Lung (tissue), 11 donors: ENCODE measurements at regions not wholly inside any gene's neighbourhood (a gene's known extent, or its start where the extent isn't known, plus 50 kb on each side); places are given as distances from the start of the nearest gene placed in this dataset.

ENCODE experiments used
- ATAC-seq: fragments of 200-7000 bp; cut with Tn5 transposase; one replicate; pipeline ENCODE4 v1.9.1; 2020; ENCODE audit warnings: moderate number of reproducible peaks; ENCODE audit not compliant: insufficient read depth, low FRiP score
- DNase-seq, 3 donors: peaks; one replicate each; pipeline ENCODE4 v3.0.0-alpha.2; 2013 to 2017
- H3K27ac ChIP-seq, 2 donors: one replicate each; pipeline ENCODE4 v1.5.1; 2013; ENCODE audit warnings: mild to moderate bottlenecking in 2 of 2, moderate library complexity in 2 of 2, control low read depth in 1 of 2, inconsistent platforms in 1 of 2, low read depth in 1 of 2, low read length in 1 of 2
- H3K27me3 ChIP-seq, 3 donors: one replicate each; pipeline ENCODE4 v1.5.1; 2013; ENCODE audit warnings: low read length in 2 of 3; ENCODE audit not compliant: control insufficient read depth in 3 of 3, insufficient read depth in 3 of 3
- H3K36me3 ChIP-seq, 4 donors: one replicate each; pipeline ENCODE4 v1.5.1; 2013; ENCODE audit warnings: low read length in 4 of 4, mild to moderate bottlenecking in 1 of 4, moderate library complexity in 1 of 4; ENCODE audit not compliant: control insufficient read depth in 4 of 4, insufficient read depth in 4 of 4
- H3K4me1 ChIP-seq, 5 donors: one replicate each; pipeline ENCODE4 v1.5.1; 2013; ENCODE audit warnings: low read length in 5 of 5, mild to moderate bottlenecking in 2 of 5, moderate library complexity in 1 of 5; ENCODE audit not compliant: control insufficient read depth in 5 of 5, insufficient read depth in 5 of 5
- H3K4me3 ChIP-seq: one replicate; pipeline ENCODE4 v1.5.1; 2013; ENCODE audit warnings: mild to moderate bottlenecking, control low read depth, moderate library complexity
- H3K9ac ChIP-seq, 2 donors: one replicate each; pipeline ENCODE4 v1.5.1; 2013; ENCODE audit warnings: low read length in 2 of 2, control low read depth in 1 of 2; ENCODE audit not compliant: insufficient read depth in 1 of 2
- H3K9me3 ChIP-seq, 4 donors: one replicate each; pipeline ENCODE4 v1.5.1; 2013; ENCODE audit warnings: low read length in 3 of 4, mild to moderate bottlenecking in 1 of 4, moderate library complexity in 1 of 4; ENCODE audit not compliant: control insufficient read depth in 4 of 4, insufficient read depth in 3 of 4
- CTCF ChIP-seq: IDR thresholded peaks from 2 replicates; pipeline ENCODE4 v1.5.1; 2012; ENCODE audit warnings: mild to moderate bottlenecking; ENCODE audit errors: control extremely low read depth, extremely low read depth
- WGBS, 2 donors: extraction: QIAGEN DNeasy Blood & Tissue Kit; methylation state at CpG; one replicate each; pipeline ENCODE4 v1.1.7; 2013; 5-methylcytosine and 5-hydroxymethylcytosine counted together
- donor health status: control.
- donor health status: control.
- donor health status: Bipolar disorder and iron deficiency.
- donor health status: healthy.
- donor health status: DM: yes; HTN: yes; CAD: no.

GRCh38 chr14:40574780-40575179, 1031.9 kb upstream of the LRFN5 start:
- no peaks in the 10 kb centered on the region for H3K27me3 ChIP-seq
- WGBS, 2 donors, result 31 to 46% methylated on average over 3 of the region's 3 CpGs
- no peak overlapping the region for H3K4me3 ChIP-seq
- H3K9me3 ChIP-seq, result no peaks in the 10 kb centered on the region
- H3K36me3 ChIP-seq, result no peaks in the 10 kb centered on the region
- H3K9ac ChIP-seq, result no peak overlapping the region
- no peak for TF ChIP-seq CTCF
- ATAC-seq (no peak), DNase-seq (no peak)
- no peaks in the 10 kb centered on the region for H3K4me1 ChIP-seq
- H3K27ac ChIP-seq, result no peak overlapping the region

DNA sequence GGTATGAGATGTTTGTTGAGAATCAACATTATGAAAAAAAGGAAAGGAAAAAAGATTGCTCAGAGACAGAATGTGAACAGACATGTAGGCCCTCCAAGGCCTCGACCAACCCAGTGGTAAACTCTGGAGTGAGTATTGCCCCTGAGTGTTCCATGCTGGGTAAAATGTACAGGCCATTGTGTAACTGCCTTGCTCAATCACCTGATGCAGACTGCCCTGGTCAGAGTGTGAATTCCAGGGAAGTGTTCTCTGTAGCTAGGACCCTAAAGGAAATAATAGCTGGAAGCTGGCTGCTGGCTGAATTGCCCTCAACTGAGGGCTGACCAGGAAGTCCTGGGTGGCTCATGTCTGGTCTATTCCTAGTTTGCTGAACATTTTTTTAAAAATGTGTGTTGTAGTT, 1081.4 kb upstream of the LRFN5 start:
- ATAC-seq, result no peak
- WGBS, 2 donors, result 62 to 66% methylated on average over 1 of the region's 1 CpG
- H3K27ac ChIP-seq, result no peak overlapping the region
- no peaks in the 10 kb centered on the region for H3K36me3 ChIP-seq
- DNase-seq, result no peak
- H3K9ac ChIP-seq, result no peak overlapping the region
- TF ChIP-seq CTCF, result no peak
- no peaks in the 10 kb centered on the region for H3K4me1 ChIP-seq
- H3K27me3 ChIP-seq, result no peaks in the 10 kb centered on the region
- H3K9me3 ChIP-seq, result peaks cover 0 to 3% (median under 1%) of the 10 kb centered on the region in 4 donors
- no peak overlapping the region for H3K4me3 ChIP-seq

- TF ChIP-seq CTCF, result no peak
- H3K27ac ChIP-seq, result no peak overlapping the region
- DNase-seq (no peak), ATAC-seq (no peak)
- no peaks in the 10 kb centered on the region for H3K36me3 ChIP-seq
- H3K27me3 ChIP-seq, result no peaks in the 10 kb centered on the region
- no peak overlapping the region for H3K4me3 ChIP-seq
- no peaks in the 10 kb centered on the region for H3K4me1 ChIP-seq
- H3K9ac ChIP-seq, result no peak overlapping the region
- peaks cover 0 to 3% (median under 1%) of the 10 kb centered on the region in 4 donors for H3K9me3 ChIP-seq
Observed at GRCh38 chr14:40523123-40523522, 1083.6 kb upstream of the LRFN5 start.

- Histone ChIP-seq H3K4me3 (no peak overlapping the region), H3K9ac (no peak overlapping the region), H3K9me3 (no peaks in the 10 kb centered on the region), H3K4me1 (no peaks in the 10 kb centered on the region), H3K36me3 (no peaks in the 10 kb centered on the region), H3K27ac (no peak overlapping the region), H3K27me3 (no peaks in the 10 kb centered on the region)
- no peak for TF ChIP-seq CTCF
- no peak for DNase-seq
- no peak for ATAC-seq
- WGBS, 2 donors, result 79 to 84% methylated on average over 3 of the region's 3 CpGs
Observed at GRCh38 chr14:40494483-40494882, 1062.2 kb upstream of the FBXO33 start.
